ENCODE measurements at regions not wholly inside any gene's neighbourhood (a gene's known extent, or its start where the extent isn't known, plus 50 kb on each side); places are given as distances from the start of the nearest gene placed in this dataset.

GRCh38 chr3:71900057-71900456 is 115.1 kb upstream of the PROK2 start:
- TF ChIP-seq, protein P1, sequence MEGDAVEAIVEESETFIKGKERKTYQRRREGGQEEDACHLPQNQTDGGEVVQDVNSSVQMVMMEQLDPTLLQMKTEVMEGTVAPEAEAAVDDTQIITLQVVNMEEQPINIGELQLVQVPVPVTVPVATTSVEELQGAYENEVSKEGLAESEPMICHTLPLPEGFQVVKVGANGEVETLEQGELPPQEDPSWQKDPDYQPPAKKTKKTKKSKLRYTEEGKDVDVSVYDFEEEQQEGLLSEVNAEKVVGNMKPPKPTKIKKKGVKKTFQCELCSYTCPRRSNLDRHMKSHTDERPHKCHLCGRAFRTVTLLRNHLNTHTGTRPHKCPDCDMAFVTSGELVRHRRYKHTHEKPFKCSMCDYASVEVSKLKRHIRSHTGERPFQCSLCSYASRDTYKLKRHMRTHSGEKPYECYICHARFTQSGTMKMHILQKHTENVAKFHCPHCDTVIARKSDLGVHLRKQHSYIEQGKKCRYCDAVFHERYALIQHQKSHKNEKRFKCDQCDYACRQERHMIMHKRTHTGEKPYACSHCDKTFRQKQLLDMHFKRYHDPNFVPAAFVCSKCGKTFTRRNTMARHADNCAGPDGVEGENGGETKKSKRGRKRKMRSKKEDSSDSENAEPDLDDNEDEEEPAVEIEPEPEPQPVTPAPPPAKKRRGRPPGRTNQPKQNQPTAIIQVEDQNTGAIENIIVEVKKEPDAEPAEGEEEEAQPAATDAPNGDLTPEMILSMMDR (IDR thresholded peaks at IDR 0.05; ENCODE audit: insufficient read depth, low read length, poor library complexity, severe bottlenecking) = no peak
- H3K36me3 ChIP-seq (ENCODE audit: control insufficient read depth, insufficient read depth, low read length) = no peaks in the 10 kb centered on the region
- DNase-seq (ENCODE audit: extremely low read depth, insufficient read length) = no peak
- no peak overlapping the region for H3K4me3 ChIP-seq (replicated peaks; ENCODE audit: low read depth, low read length)
- H3K27me3 ChIP-seq (replicated peaks; ENCODE audit: control insufficient read depth, insufficient read depth, low read length) = no peaks in the 10 kb centered on the region; the same call in 1 of the 2 replicates

GRCh38 chr3:71896751-71897150 is 111.8 kb upstream of the PROK2 start:
- DNase-seq (ENCODE audit: extremely low read depth, insufficient read length) = no peak
- TF ChIP-seq, protein P1 (IDR thresholded peaks at IDR 0.05; ENCODE audit: insufficient read depth, low read length, poor library complexity, severe bottlenecking) = no peak
- Histone ChIP-seq H3K27me3 (replicated peaks; ENCODE audit: control insufficient read depth, insufficient read depth, low read length) (no peaks in the 10 kb centered on the region; the same call in 1 of the 2 replicates), H3K4me3 (replicated peaks; ENCODE audit: low read depth, low read length) (no peak overlapping the region), H3K36me3 (ENCODE audit: control insufficient read depth, insufficient read depth, low read length) (no peaks in the 10 kb centered on the region)

- TF ChIP-seq, protein P1 (IDR thresholded peaks at IDR 0.05; ENCODE audit: insufficient read depth, low read length, poor library complexity, severe bottlenecking) = no peak
- Histone ChIP-seq H3K36me3 (ENCODE audit: control insufficient read depth, insufficient read depth, low read length) (no peaks in the 10 kb centered on the region), H3K4me3 (replicated peaks; ENCODE audit: low read depth, low read length) (no peak overlapping the region), H3K27me3 (replicated peaks; ENCODE audit: control insufficient read depth, insufficient read depth, low read length) (no peaks in the 10 kb centered on the region; the same call in 1 of the 2 replicates)
- no peak for DNase-seq (ENCODE audit: extremely low read depth, insufficient read length)
These were observed 108.9 kb upstream of the PROK2 start for GRCh38 chr3:71893702-71894479.

DNA sequence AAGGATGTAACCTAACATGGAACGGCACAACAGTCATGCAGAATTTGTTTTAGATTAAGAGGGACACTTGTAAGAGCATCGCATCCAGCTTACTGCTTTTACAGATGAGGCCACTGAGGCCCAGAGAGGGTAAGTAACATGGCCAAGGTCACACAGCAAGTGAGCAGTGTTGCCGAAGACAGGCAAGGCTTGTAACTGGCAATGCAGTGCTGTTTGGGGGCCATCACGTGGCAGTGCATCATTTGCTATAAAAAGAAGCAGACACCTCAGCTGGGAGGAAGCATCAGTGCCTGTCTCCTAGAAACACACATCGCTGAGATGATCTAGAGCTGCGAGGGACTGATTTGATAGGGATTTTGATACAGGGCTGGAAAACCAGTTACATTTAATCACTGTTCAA is 108.2 kb upstream of the PROK2 start:
- Histone ChIP-seq H3K27me3 (replicated peaks; ENCODE audit: control insufficient read depth, insufficient read depth, low read length) (no peaks in the 10 kb centered on the region; the same call in 1 of the 2 replicates), H3K36me3 (ENCODE audit: control insufficient read depth, insufficient read depth, low read length) (no peaks in the 10 kb centered on the region), H3K4me3 (replicated peaks; ENCODE audit: low read depth, low read length) (no peak overlapping the region)
- TF ChIP-seq, protein P1 (IDR thresholded peaks at IDR 0.05; ENCODE audit: insufficient read depth, low read length, poor library complexity, severe bottlenecking) = no peak
- no peak for DNase-seq (ENCODE audit: extremely low read depth, insufficient read length)

- no peak for DNase-seq (ENCODE audit: extremely low read depth, insufficient read length)
- TF ChIP-seq, protein P1 (IDR thresholded peaks at IDR 0.05; ENCODE audit: insufficient read depth, low read length, poor library complexity, severe bottlenecking) = no peak
- no peaks in the 10 kb centered on the region; the same call in none of the 2 replicates for H3K27me3 ChIP-seq (replicated peaks; ENCODE audit: control insufficient read depth, insufficient read depth, low read length)
- H3K36me3 ChIP-seq (ENCODE audit: control insufficient read depth, insufficient read depth, low read length) = no peaks in the 10 kb centered on the region
- no peak overlapping the region for H3K4me3 ChIP-seq (replicated peaks; ENCODE audit: low read depth, low read length)
These were observed 106.5 kb upstream of the PROK2 start for GRCh38 chr3:71891483-71891882.
